Small intestine (tissue), 7 donors: ENCODE measurements at regions not wholly inside any gene's neighbourhood (a gene's known extent, or its start where the extent isn't known, plus 50 kb on each side); places are given as distances from the start of the nearest gene placed in this dataset.

Source experiments
- DNase-seq, 2 donors: peaks; one replicate each; pipeline versions ENCODE4 v3.0.0 to v3.0.0-alpha.2; 2013
- FAIRE-seq: peaks from 2 replicates; lab custom pipeline; 2012; peaks lifted over from hg19 to GRCh38; lab: Jason Lieb, UNC
- H3K27ac ChIP-seq, 3 donors: one replicate each; pipeline ENCODE4 v1.5.1; 2013; ENCODE audit warnings: low read length in 2 of 3, mild to moderate bottlenecking in 2 of 3, control low read depth in 1 of 3, inconsistent platforms in 1 of 3, low read depth in 1 of 3, moderate library complexity in 1 of 3
- H3K27me3 ChIP-seq, 3 donors: one replicate each; pipeline ENCODE4 v1.6.1; 2013; ENCODE audit warnings: low read length in 3 of 3, inconsistent platforms in 1 of 3; ENCODE audit not compliant: control insufficient read depth in 3 of 3, insufficient read depth in 3 of 3
- H3K36me3 ChIP-seq, 3 donors: one replicate each; pipeline ENCODE4 v1.6.1; 2013; ENCODE audit warnings: low read length in 3 of 3, inconsistent platforms in 1 of 3, low read depth in 1 of 3, mild to moderate bottlenecking in 1 of 3, moderate library complexity in 1 of 3; ENCODE audit not compliant: control insufficient read depth in 3 of 3, insufficient read depth in 2 of 3
- H3K4me1 ChIP-seq, 3 donors: one replicate each; pipeline ENCODE4 v1.6.1; 2013; ENCODE audit warnings: low read length in 2 of 3, inconsistent platforms in 1 of 3, low read depth in 1 of 3, mild to moderate bottlenecking in 1 of 3, moderate library complexity in 1 of 3; ENCODE audit not compliant: control insufficient read depth in 3 of 3, insufficient read depth in 2 of 3
- H3K4me3 ChIP-seq, 3 donors: one replicate each; pipeline ENCODE4 v1.5.1; 2013; ENCODE audit warnings: low read length in 3 of 3, control low read depth in 1 of 3, inconsistent platforms in 1 of 3, low read depth in 1 of 3, mild to moderate bottlenecking in 1 of 3, moderate library complexity in 1 of 3
- H3K9me3 ChIP-seq, 2 donors: one replicate each; pipeline ENCODE4 v1.6.1; 2013; ENCODE audit warnings: low read depth in 1 of 2, low read length in 1 of 2; ENCODE audit not compliant: control insufficient read depth in 2 of 2, insufficient read depth in 1 of 2
- WGBS, 3 donors: extraction: QIAGEN DNeasy Blood & Tissue Kit; methylation state at CpG; one replicate each; pipeline ENCODE4 v1.1.7; 2013; 5-methylcytosine and 5-hydroxymethylcytosine counted together
- donor health status: healthy with polysubstance abuse.
- donor health status: control.
- donor health status: control.
- donor health status: Bipolar disorder and iron deficiency.
- donor health status: healthy.

- FAIRE-seq (no peak), DNase-seq (no peak)
- H3K36me3 ChIP-seq = no peaks in the 10 kb centered on the region
- WGBS, 3 donors = 79 to 86% (median 82%) methylated on average over 4 of the region's 4 CpGs
- no peaks in the 10 kb centered on the region for H3K27me3 ChIP-seq
- H3K27ac ChIP-seq = no peak overlapping the region
- H3K4me1 ChIP-seq = peaks cover 0 to 15% (median 0%) of the 10 kb centered on the region in 3 donors
- H3K4me3 ChIP-seq = no peak overlapping the region
- no peaks in the 10 kb centered on the region for H3K9me3 ChIP-seq
These were observed 313.3 kb downstream of the DUSP6 start for GRCh38 chr12:89038831-89039512.

DNA sequence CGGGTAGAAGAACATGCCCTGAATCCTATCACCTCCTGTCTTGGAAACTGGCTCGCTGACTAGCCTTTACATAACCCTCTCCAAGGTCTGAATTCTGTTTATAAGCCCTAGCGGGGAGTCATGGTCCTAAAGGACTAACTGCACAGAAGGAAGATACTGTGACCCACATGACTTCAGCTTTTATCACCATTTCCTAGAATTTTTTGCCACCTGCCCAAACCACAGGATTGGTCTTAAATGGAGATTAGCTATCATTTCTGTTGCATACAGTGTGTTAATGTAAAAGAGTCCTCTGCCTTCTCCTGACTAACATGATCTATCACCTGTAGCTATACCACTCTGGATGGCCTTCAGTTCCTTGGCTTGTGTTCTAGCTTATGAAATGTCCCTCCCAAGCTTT, 319.2 kb downstream of the DUSP6 start:
- 87 to 98% (median 91%) methylated on average over 3 of the region's 3 CpGs for WGBS, 3 donors

DNA sequence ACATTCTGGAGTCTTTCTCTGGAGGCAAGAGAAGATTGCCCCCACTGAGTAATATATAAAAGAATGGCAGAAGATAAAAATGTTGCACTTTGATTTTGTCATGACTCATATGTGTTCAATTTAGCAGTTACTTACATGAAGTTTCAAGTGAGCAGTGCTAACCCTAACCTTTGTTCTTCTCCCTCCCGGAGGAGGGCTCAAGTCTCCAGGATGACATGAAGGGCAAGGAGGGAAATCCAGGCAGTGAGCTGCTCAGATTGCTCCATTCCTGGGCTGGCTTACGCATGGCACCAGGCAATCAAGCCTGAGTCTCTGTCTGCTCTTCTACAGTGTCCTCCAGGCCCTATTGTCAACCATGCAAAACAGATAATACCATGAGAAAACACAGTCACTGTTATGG, 322.3 kb downstream of the DUSP6 start:
- peak overlapping the region in 1 of 3 donors; percentile 47 for H3K27ac ChIP-seq
- peaks cover 0 to 10% (median 3%) of the 10 kb centered on the region in 3 donors for H3K4me1 ChIP-seq
- no peak overlapping the region for H3K4me3 ChIP-seq
- no peaks in the 10 kb centered on the region for H3K36me3 ChIP-seq
- 43 to 78% (median 57%) methylated on average over 2 of the region's 2 CpGs for WGBS, 3 donors
- DNase-seq = peak; percentile 76 to 82
- FAIRE-seq = no peak
- no peaks in the 10 kb centered on the region for H3K9me3 ChIP-seq
- H3K27me3 ChIP-seq = no peaks in the 10 kb centered on the region

More for the DNA sequence above, 319.2 kb downstream of the DUSP6 start:
- Histone ChIP-seq H3K9me3 (no peaks in the 10 kb centered on the region), H3K4me3 (no peak overlapping the region), H3K27me3 (no peaks in the 10 kb centered on the region), H3K36me3 (no peaks in the 10 kb centered on the region), H3K27ac (no peak overlapping the region), H3K4me1 (peaks cover 0 to 9% (median 3%) of the 10 kb centered on the region in 3 donors)
- FAIRE-seq = no peak
- DNase-seq = no peak

- no peak for DNase-seq
- H3K36me3 ChIP-seq = no peaks in the 10 kb centered on the region
- no peak for FAIRE-seq
- H3K9me3 ChIP-seq = no peaks in the 10 kb centered on the region
- no peak overlapping the region for H3K27ac ChIP-seq
- WGBS, 3 donors = 64 to 86% (median 82%) methylated on average over 4 of the region's 4 CpGs
- no peak overlapping the region for H3K4me3 ChIP-seq
- H3K27me3 ChIP-seq = no peaks in the 10 kb centered on the region
- H3K4me1 ChIP-seq = peaks cover 0 to 13% (median 0%) of the 10 kb centered on the region in 3 donors
These were observed 327.7 kb downstream of the DUSP6 start for GRCh38 chr12:89024580-89024979.

- peaks cover 0 to 13% (median 0%) of the 10 kb centered on the region in 3 donors for H3K4me1 ChIP-seq
- no peaks in the 10 kb centered on the region for H3K27me3 ChIP-seq
- no peak overlapping the region for H3K27ac ChIP-seq
- DNase-seq (no peak), FAIRE-seq (no peak)
- no peaks in the 10 kb centered on the region for H3K9me3 ChIP-seq
- no peak overlapping the region for H3K4me3 ChIP-seq
- H3K36me3 ChIP-seq = no peaks in the 10 kb centered on the region
- 86 to 94% (median 89%) methylated on average over 2 of the region's 2 CpGs for WGBS, 3 donors
These were observed 328.4 kb downstream of the DUSP6 start for GRCh38 chr12:89023936-89024335.

GRCh38 chr12:89020689-89021088, 331.6 kb downstream of the DUSP6 start:
- Histone ChIP-seq H3K4me1 (peaks cover 0 to 8% (median 0%) of the 10 kb centered on the region in 3 donors), H3K27ac (no peak overlapping the region), H3K4me3 (no peak overlapping the region), H3K9me3 (no peaks in the 10 kb centered on the region), H3K36me3 (no peaks in the 10 kb centered on the region), H3K27me3 (no peaks in the 10 kb centered on the region)
- DNase-seq = no peak
- FAIRE-seq = no peak
- whole genome bisulfite sequencing, 3 donors = 97 to 98% (median 97%) methylated on average over 6 of the region's 6 CpGs

DNA sequence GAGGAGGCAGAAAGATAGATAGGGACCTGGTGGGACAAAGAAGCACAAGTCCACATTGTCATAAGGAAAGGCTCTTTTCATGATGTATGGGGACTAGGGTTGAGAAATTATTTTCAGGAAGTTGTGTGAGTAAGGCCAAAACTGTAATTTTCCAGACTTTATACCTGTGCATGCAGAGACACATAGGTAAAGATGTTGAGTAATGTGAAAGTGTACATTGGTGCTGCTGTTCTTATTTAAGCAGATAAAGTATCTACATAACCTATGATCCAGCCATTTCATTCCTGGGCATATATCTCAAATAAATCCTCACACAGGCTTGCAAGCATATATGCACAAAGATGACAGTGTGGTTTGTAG, 332.2 kb downstream of the DUSP6 start:
- no peak overlapping the region for H3K4me3 ChIP-seq
- peaks cover 0 to 8% (median 0%) of the 10 kb centered on the region in 3 donors for H3K4me1 ChIP-seq
- no peaks in the 10 kb centered on the region for H3K9me3 ChIP-seq
- FAIRE-seq = no peak
- no peaks in the 10 kb centered on the region for H3K27me3 ChIP-seq
- H3K27ac ChIP-seq = no peak overlapping the region
- H3K36me3 ChIP-seq = no peaks in the 10 kb centered on the region
- peak in 1 of 2 donors; percentile 19 for DNase-seq

GRCh38 chr12:89019439-89020120, 332.7 kb downstream of the DUSP6 start:
- FAIRE-seq (peak; percentile 90), DNase-seq (peak; percentile 87 to 89)
- Histone ChIP-seq H3K27ac (no peak overlapping the region), H3K36me3 (no peaks in the 10 kb centered on the region), H3K27me3 (no peaks in the 10 kb centered on the region), H3K4me3 (peak overlapping the region in 1 of 3 donors; percentile 26), H3K9me3 (no peaks in the 10 kb centered on the region), H3K4me1 (peaks cover 0 to 8% (median 0%) of the 10 kb centered on the region in 3 donors)
- WGBS, 3 donors = 1 to 5% (median 3%) methylated on average over 14 of the region's 14 CpGs
